ENCODE measurements at regions not wholly inside any gene's neighbourhood (a gene's known extent, or its start where the extent isn't known, plus 50 kb on each side); places are given as distances from the start of the nearest gene placed in this dataset.
A peak's percentile ranks its signal among the peaks of the same experiment; 100 is the strongest.
"Not testable (repeated sequence)": the region's sequence is repeated elsewhere in the genome, so short reads cannot be mapped to it uniquely, and the experiment has no call there.

GRCh38 chrX:13377550-13377934 is 57.7 kb upstream of the ATXN3L start:
- TF ChIP-seq CTCF (IDR thresholded peaks at IDR 0.05; ENCODE audit: borderline replicate concordance, extremely low read depth, insufficient read depth), result no peak
- FAIRE-seq (no peak), DNase-seq (peak in 2 of 5 donors; percentile 36 to 74)
- no peaks in the 10 kb centered on the region for H3K27me3 ChIP-seq (ENCODE audit: control insufficient read depth, insufficient read depth, low read length)
- H3K9me3 ChIP-seq (ENCODE audit: control insufficient read depth in 2 of 3, insufficient read depth in 1 of 3, low read length in 3 of 3), result no peaks in the 10 kb centered on the region
- H3K4me3 ChIP-seq (ENCODE audit: low read length in 3 of 3), result no peak overlapping the region
- H3K36me3 ChIP-seq (ENCODE audit: control insufficient read depth in 2 of 3, insufficient read depth in 3 of 3, low read length in 3 of 3), result no peaks in the 10 kb centered on the region
- no peaks in the 10 kb centered on the region for H3K4me1 ChIP-seq (ENCODE audit: control insufficient read depth in 2 of 3, insufficient read depth in 2 of 3, low read depth in 1 of 3, low read length in 3 of 3)
- intact Hi-C loops (cut with DNase I), result no loop called here
- H3K27ac ChIP-seq (ENCODE audit: low read depth in 2 of 2, low read length in 2 of 2), result no peak overlapping the region
- no peak overlapping the region for H3K9ac ChIP-seq (ENCODE audit: low read length in 3 of 3)

DNA sequence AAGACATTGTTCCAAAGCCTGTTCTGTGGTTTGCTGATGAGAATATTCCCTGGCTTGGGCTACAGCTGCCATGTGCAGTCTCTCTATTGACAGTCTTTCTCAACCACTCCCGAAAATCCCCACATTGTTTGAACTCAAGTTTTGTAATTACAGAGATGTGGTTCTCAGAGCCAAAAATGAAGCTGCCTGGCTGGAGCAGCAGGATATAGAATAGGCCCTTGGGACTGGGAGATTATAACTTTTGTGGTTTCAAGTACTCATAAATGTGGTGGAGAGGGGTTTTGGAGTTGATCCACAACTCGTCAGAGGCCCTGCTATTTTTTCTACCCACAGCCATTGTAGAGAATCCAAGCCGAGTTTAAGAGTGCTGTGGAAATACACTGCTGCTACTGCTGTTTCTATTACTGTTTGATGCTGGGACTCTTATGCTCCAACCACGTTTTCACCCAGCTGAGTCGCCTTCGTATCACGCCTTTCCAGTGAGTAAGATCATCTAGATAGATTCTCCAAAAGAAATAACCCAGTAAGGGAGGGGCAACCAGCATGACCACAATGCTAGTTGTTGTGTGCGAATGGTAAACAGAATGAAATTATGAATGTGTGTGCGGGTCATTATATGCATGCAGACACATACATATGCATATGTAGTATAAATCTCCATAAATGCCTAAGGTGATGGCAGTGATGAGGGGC is 57.1 kb upstream of the ATXN3L start:
- Histone ChIP-seq H3K27ac (ENCODE audit: low read depth in 2 of 2, low read length in 2 of 2) (no peak overlapping the region), H3K27me3 (ENCODE audit: control insufficient read depth, insufficient read depth, low read length) (no peaks in the 10 kb centered on the region), H3K4me1 (ENCODE audit: control insufficient read depth in 2 of 3, insufficient read depth in 2 of 3, low read depth in 1 of 3, low read length in 3 of 3) (no peaks in the 10 kb centered on the region), H3K9me3 (ENCODE audit: control insufficient read depth in 2 of 3, insufficient read depth in 1 of 3, low read length in 3 of 3) (no peaks in the 10 kb centered on the region), H3K4me3 (ENCODE audit: low read length in 3 of 3) (no peak overlapping the region), H3K9ac (ENCODE audit: low read length in 3 of 3) (no peak overlapping the region), H3K36me3 (ENCODE audit: control insufficient read depth in 2 of 3, insufficient read depth in 3 of 3, low read length in 3 of 3) (no peaks in the 10 kb centered on the region)
- intact Hi-C loops (cut with DNase I), result no loop called here
- no peak for TF ChIP-seq CTCF (IDR thresholded peaks at IDR 0.05; ENCODE audit: borderline replicate concordance, extremely low read depth, insufficient read depth)
- FAIRE-seq (no peak), DNase-seq (peak in 1 of 5 donors; percentile 71)

- H3K27me3 ChIP-seq (ENCODE audit: control insufficient read depth, insufficient read depth, low read length); H3K4me3 ChIP-seq (ENCODE audit: low read length in 3 of 3); FAIRE-seq; intact Hi-C loops (cut with DNase I); H3K4me1 ChIP-seq (ENCODE audit: control insufficient read depth in 2 of 3, insufficient read depth in 2 of 3, low read depth in 1 of 3, low read length in 3 of 3); H3K27ac ChIP-seq (ENCODE audit: low read depth in 2 of 2, low read length in 2 of 2); H3K9ac ChIP-seq (ENCODE audit: low read length in 3 of 3); DNase-seq; H3K36me3 ChIP-seq (ENCODE audit: control insufficient read depth in 2 of 3, insufficient read depth in 3 of 3, low read length in 3 of 3); H3K9me3 ChIP-seq (ENCODE audit: control insufficient read depth in 2 of 3, insufficient read depth in 1 of 3, low read length in 3 of 3): not testable (repeated sequence)
Measured at GRCh38 chrX:13375596-13375995, 55.7 kb upstream of the ATXN3L start.

DNA sequence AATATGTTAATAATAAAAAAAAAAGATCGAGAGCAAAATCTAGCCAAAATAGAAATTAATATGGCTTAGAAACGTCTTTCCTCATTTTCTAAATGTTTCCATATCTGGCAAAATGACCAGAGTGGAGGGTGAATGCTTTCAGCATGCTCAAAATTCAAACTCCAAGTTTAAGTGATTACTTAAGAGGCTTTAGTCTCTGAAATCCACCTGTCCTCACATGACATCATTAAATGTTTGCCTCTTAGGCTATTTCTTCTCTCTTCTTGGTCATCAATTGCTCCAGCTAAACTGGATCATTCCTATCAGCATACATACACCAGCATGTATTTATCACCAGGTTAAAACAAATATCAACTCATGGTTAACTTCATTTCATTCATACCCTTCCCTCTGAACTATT is 54.5 kb upstream of the ATXN3L start:
- no peak overlapping the region for H3K27ac ChIP-seq (ENCODE audit: low read depth in 2 of 2, low read length in 2 of 2)
- DNase-seq (no peak), FAIRE-seq (no peak)
- H3K4me3 ChIP-seq (ENCODE audit: low read length in 3 of 3), result no peak overlapping the region
- no peaks in the 10 kb centered on the region for H3K4me1 ChIP-seq (ENCODE audit: control insufficient read depth in 2 of 3, insufficient read depth in 2 of 3, low read depth in 1 of 3, low read length in 3 of 3)
- no peaks in the 10 kb centered on the region for H3K9me3 ChIP-seq (ENCODE audit: control insufficient read depth in 2 of 3, insufficient read depth in 1 of 3, low read length in 3 of 3)
- intact Hi-C loops (cut with DNase I), result no loop called here
- H3K27me3 ChIP-seq (ENCODE audit: control insufficient read depth, insufficient read depth, low read length), result peaks cover 3% of the 10 kb centered on the region
- no peaks in the 10 kb centered on the region for H3K36me3 ChIP-seq (ENCODE audit: control insufficient read depth in 2 of 3, insufficient read depth in 3 of 3, low read length in 3 of 3)
- TF ChIP-seq CTCF (IDR thresholded peaks at IDR 0.05; ENCODE audit: borderline replicate concordance, extremely low read depth, insufficient read depth), result no peak
- H3K9ac ChIP-seq (ENCODE audit: low read length in 3 of 3), result no peak overlapping the region
